22Rv1 (cell line): ENCODE measurements at regions not wholly inside any gene's neighbourhood (a gene's known extent, or its start where the extent isn't known, plus 50 kb on each side); places are given as distances from the start of the nearest gene placed in this dataset.

Source experiments
- H3K27ac ChIP-seq: fragments of 450-650 bp; 2 replicates; pipeline ENCODE4 v1.5.1; 2017
- CTCF ChIP-seq: fragments of 450-650 bp; IDR thresholded peaks from 2 replicates; pipeline ENCODE4 v1.5.1; 2017; ENCODE audit warnings: mild to moderate bottlenecking
- ZFX ChIP-seq: fragments of 450-650 bp; IDR thresholded peaks from 2 replicates; pipeline ENCODE4 v1.6.1; 2017; ENCODE audit warnings: antibody characterized with exemption, borderline replicate concordance

DNA sequence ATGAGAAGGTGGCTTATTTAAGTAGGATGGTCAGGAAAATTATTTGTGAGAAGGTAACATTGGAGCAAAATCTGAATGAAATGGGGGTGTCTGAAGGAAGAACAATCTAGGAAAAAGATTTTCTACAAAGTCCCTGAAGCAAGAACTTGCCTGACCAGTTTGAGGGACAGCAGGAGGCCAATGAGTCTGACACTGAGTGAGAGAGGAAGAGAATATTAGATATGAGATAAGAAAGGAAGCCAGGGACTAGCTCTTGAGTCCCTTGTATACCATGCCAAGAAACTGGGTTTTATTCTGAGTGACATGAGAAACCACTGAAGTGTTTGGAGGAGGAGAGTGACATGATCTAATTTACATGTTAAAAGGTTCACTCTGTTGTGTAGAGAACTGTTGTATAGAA, 1478.9 kb downstream of the RPA4 start:
- no peak overlapping the region for H3K27ac ChIP-seq

DNA sequence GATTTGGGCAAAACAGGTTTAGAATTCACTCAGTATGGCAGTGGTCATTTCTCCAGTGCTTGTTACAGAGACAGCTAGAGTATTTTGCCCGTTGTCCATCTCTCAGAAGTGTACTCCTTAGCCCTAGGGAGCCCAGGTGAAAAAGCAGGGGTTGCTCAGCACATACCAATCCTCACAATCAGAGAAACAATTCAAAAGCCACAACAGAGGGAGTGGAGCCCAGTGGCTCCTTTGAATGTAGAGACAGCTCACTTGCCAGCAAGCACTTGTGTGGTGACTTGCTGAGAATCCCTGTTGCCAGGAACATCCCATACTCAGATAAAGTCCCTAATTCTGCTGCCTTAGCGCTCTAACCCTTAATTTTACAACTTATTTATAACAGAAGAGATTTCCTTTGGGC, 1488.3 kb downstream of the RPA4 start:
- no peak for TF ChIP-seq ZFX
- TF ChIP-seq CTCF: no peak
- H3K27ac ChIP-seq: no peak overlapping the region

More for the DNA sequence above, 1478.9 kb downstream of the RPA4 start:
- TF ChIP-seq CTCF (no peak), ZFX (no peak)

DNA sequence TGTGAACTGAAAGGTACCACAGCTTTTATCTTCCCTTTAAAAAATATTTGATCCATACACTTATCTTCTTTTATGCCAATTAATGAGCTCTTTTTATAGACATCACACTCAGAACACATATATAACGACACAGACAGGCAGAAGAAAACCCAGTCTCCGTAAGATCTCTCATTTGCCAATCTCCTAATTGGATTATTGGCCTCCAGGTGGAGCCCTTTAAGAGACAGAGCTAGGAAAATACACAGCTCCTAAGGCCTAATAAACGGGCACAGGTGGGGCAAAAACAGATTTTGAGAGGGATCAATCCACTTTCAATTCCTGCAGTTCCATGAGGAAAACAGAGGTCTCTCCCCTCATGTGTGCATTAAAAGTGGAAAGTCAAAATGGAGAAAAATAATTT, 1495.4 kb downstream of the RPA4 start:
- TF ChIP-seq CTCF (peak; percentile 24; the same call in 1 of the 2 replicates), ZFX (no peak)
- H3K27ac ChIP-seq: no peak overlapping the region

- no peak overlapping the region for H3K27ac ChIP-seq
- no peak for TF ChIP-seq ZFX
- no peak for TF ChIP-seq CTCF
Measured at GRCh38 chrX:98380106-98380505, 1496.4 kb downstream of the RPA4 start.

GRCh38 chrX:98380556-98380955, 1496.8 kb downstream of the RPA4 start:
- TF ChIP-seq ZFX (no peak), CTCF (no peak)
- no peak overlapping the region for H3K27ac ChIP-seq

DNA sequence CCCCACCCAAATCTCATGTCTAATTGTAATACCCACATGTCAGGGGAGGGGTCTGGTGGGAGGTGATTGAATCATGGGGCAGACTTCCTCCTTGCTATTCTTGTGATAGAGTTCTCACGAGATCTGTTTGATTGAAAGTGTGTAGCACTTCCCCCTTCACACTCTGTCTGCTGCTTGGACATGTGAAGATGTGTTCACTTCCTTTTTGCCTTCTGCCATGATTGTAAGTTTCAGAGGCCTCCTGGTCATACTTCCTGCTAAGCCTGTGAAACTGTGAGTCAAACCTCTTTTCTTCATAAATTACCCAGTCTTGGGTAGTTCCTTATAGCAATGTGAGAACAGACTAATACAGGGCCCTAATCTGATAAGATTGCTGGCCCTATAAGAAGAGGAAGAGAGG, 1514.8 kb downstream of the RPA4 start:
- H3K27ac ChIP-seq: no peak overlapping the region
- no peak for TF ChIP-seq CTCF
- no peak for TF ChIP-seq ZFX

DNA sequence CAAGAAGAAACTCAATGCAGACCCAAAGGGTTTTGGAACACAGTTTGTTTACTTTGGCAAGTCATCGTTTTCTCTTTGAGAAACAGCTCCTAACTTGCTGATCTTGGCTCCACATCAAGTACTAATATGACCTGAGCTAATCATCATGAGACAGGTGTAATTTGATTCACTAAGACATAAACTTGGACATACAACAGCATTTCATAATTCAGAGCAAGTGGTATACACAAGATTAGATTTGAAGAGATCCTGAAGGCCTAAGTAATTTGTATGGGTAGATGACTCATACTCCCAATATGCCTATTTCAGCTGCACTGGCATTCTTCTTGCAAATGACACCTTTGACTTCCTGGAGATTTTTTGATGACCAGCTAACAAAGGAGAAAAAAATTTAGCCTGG, 1521.7 kb downstream of the RPA4 start:
- TF ChIP-seq ZFX (no peak), CTCF (no peak)
- H3K27ac ChIP-seq: no peak overlapping the region
